Ovary (tissue), 3 donors: ENCODE measurements at regions not wholly inside any gene's neighbourhood (a gene's known extent, or its start where the extent isn't known, plus 50 kb on each side); places are given as distances from the start of the nearest gene placed in this dataset.

Source experiments
- CTCF ChIP-seq, 3 donors: fragments of 450-650 bp in 2 of 3; fragments of 200-600 bp in 1 of 3; IDR thresholded peaks; one replicate each; pipeline versions ENCODE4 v1.5.1 to v1.8.0; 2016 to 2022; ENCODE audit warnings: antibody characterized with exemption in 3 of 3, mild to moderate bottlenecking in 1 of 3
- EP300 ChIP-seq: sonication (generic); formaldehyde crosslinking; IDR thresholded peaks from one replicate; pipeline ENCODE4 v1.6.1; 2017; ENCODE audit warnings: antibody characterized with exemption
- POLR2A ChIP-seq: fragments of 450-650 bp; IDR thresholded peaks from one replicate; pipeline ENCODE4 v1.6.1; 2017; ENCODE audit warnings: antibody characterized with exemption, mild to moderate bottlenecking, moderate library complexity
- donor health status: DM: no; HTN: no; CAD: no.

DNA sequence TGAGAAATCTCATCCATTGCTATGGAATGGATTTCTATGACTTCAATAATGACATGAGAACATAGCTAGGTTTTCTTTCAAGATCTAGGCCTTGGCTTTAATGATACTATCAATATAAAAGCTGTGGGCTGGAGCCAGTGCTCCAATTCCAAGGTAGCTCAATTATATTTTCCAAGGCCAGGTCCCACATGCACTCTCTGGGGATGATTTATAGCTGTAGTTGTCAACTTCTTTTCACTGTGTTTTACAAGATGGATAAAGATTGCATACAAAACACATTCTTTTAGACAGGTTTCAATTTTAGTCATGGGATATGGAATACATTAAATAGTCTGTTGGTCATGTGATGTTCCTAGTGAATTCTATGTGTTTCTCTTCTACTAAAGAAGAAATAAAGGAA is 156.7 kb downstream of the DCAF12L1 start:
- TF ChIP-seq CTCF (IDR thresholded peaks at IDR 0.05) = no peak
- no peak for TF ChIP-seq POLR2A
- no peak for TF ChIP-seq EP300
